HG02840 (cell line): ENCODE measurements at regions not wholly inside any gene's neighbourhood (a gene's known extent, or its start where the extent isn't known, plus 50 kb on each side); places are given as distances from the start of the nearest gene placed in this dataset.
A peak's percentile ranks its signal among the peaks of the same experiment; 100 is the strongest.

Experiments used
- ATAC-seq: cut with Tn5 transposase; IDR thresholded peaks from one replicate; pipeline ENCODE4 v1.9.1; 2021; ENCODE audit warnings: mild to moderate bottlenecking, moderate library complexity, moderate number of reproducible peaks; ENCODE audit not compliant: unreplicated experiment, low FRiP score

GRCh38 chr2:128467321-128467969 is 148.8 kb upstream of the HS6ST1 start:
- no peak for ATAC-seq

DNA sequence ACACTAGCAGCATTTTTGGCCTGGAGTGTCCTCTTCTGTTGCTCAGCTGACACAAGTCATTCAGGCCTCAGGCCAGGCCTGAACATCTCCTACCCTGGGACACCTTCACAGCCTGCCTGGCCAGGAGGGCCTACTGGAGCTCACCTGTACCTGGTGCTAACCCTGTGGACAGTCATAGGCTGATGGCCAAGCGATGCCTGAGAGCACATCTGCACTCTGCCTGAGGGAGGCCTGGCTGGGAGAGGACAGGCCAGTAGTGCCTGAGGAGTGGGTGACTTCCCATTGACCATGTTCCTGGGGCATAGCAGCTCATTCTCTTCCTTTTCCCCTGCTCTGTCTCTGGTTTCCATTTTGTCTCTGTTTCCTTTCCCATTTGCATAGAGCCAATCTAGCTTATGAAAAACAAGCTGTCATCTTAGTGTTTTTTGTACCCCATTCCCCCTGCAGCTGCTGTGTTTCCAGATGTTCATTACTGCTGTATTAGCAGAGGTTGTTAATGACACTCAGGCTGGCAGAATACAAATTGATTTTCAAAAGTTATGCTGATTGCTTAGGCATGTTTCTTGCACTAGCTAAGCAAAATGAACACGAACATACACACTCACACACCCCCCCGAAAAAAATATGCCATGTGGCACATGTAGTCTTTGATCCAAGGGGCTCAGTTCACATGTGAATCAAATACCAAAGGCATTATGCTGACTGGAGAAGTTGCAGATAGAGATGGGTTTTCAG is 149.7 kb upstream of the HS6ST1 start:
- no peak for ATAC-seq

GRCh38 chr2:128469203-128469602 is 150.5 kb upstream of the HS6ST1 start:
- no peak for ATAC-seq

DNA sequence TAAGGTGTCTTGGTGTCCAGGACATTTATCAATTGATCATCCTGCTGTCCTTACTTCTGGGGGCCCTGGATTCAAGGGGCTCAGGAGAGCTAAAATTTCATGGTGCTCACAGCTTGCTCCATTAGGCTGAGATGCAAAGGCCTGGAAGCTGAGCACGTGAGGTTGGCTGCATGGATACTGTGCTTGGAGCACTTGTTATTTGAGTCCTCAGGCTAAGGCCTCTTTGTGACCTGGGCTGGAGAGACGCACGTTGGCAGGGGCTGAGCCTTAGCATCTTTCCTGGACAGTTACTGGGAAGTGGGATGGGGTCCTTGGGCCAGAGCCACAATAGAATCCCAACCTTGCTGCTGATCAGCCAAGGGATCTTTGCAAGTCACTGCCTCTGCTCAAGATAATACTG is 151.2 kb upstream of the HS6ST1 start:
- no peak for ATAC-seq

DNA sequence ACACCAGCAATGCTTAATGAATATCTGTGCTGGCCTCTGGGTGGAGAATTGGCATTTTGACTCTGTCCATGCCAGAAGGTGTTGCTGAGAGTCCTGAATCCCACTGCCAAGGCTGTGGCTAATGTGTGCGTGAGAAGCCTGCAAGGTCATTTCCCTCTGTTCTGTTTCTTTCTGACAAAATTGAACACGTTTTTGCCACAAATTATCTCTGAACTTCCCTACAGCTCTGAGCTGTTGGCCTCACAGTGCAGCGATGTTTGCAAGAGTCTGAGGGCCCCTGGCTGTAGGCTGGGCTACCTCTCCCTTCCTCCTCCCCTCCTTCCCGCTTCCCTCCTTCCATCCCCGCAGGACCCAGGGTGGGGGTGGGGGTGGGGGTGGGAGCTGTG is 154.1 kb upstream of the HS6ST1 start:
- ATAC-seq = peak; percentile 24

DNA sequence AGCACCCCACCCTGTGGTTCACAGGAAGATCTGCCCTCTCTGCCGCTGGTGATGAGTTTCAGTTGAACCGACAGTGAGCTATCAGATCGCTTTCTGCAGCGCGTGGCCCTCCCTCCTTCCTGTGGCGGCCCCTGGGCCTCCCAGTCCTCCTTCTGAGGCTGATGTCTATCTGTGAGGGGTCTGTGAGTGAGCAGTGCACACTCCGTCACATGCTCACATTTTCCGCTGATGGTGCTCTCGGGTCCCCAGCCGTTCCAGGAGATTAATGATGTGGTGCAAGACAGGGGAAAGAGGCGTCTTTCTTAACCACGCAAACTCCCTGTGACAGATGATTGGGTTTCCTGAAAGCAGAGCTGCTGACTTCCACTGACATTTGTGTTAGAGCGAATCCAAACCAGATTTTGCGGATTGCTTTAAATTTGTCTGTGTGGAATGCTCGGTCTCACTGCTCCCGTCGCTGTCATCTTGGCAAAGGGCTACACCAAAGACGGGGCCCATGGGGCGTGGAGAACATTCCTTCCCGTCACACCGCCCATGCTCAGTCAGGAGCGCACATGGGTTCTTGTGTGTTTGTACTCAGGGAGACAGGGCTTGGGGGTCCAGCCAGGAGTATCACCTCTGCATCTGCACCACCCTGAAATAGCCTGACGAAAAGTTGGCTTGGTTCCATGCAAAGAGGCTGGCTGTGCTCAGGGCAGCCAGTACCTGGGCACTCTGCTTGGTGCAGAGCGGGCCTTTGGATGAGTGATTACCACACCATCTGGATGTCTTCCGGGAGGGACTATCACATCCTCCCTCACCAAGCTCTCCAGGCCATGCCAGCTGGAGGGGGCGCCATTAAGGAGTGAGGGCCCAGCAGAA is 154.7 kb upstream of the HS6ST1 start:
- ATAC-seq = peak; percentile 73

DNA sequence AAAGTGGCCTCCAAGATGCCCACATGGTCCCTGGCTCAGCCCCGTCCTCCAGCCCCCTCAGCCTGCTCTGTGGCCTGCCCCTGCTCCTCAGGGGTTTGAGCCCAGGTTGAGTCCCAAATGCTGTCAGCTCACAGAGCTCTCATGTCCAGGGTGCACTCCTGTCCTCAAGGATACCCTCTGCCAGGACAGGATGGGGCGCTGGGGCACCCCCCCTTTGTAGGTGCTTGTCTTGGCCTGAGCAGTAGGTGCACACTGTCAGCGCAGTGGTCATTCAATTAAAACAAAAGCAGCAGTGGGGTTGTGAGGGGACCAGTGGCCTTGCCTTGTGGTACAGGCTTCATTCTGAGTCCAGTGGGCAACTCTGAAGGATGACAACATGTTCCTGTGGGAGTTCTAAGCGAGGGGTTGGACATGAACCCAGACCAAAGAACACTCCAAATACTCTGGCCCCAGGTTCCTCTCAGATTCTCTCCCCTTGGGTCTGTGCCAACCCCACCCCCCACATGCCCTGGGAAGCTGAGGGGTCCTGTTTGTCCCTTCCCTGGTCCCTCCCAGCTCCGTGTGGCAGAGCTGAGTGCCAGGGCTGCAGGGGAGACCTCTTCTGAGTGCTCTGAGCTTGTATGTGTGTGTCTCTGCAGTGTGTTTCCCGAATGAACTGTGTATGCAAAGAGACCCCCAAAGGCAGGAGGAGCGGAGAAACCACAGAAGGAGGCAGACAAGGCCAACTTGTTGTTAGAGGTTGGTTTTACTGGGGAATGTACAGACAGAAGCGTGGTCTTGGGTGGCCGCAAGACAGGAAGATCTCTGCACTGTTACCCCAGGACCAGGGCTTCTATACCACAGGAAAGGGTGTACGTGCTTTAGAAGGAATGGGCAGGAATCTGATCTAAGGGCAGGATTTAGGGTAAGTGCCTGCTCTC is 155.6 kb upstream of the HS6ST1 start:
- ATAC-seq = no peak

DNA sequence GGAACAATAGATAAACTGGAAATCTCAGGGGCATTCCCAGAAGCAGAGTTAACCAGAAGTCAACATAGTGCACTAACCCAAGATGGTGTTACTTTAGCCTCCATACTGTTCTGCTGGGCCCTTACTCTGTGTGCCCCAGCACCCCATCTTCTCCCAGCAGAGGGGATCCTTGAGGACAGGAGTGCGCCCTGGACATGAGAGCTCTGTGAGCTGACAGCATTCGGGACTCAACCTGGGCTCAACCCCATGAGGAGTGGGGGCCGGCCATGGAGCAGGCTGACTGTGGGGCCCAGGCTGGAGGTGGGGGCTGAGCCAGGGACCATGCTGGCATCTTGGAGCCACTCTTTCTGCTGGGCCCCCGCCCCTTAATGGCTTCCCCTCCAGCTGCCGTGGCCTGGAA is 156.3 kb upstream of the HS6ST1 start:
- ATAC-seq = no peak

DNA sequence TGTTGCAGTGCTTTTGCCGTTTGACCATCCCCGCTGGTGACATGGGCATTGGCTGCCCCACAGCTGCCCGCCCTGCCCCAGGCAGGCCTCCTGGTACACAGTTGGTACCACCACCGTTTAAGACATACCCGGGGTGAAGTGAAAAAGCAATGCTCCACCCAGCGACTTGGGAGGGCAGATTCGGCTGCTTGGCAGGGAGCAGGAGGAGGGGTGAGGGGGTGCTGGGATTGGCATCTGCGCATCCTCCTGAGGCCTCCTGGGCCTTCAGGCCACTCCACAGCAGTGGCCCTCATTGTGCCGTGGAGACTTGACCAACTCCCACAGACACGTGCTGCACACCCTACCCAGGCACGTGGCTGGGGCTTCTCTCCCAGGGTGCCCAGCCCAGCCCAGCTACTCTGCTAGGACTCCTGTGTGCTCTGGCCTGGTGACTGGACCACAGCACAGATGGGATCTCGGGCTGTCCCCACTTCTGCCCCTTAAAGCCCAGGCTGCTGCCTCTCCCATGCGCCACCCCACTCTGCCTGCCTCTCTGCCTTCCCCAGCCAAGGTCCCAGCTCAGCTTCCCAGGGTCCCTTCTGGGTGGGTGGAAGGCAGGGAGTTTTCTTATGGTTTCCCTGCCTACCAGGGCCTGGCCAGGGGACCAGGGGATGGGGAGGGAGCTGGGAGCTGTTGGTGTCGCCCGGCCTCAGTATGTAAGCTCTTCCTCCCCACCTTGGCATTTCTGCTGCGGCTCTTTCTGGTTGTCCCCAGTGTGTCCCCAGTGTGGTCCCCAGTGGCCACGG is 157.0 kb upstream of the HS6ST1 start:
- ATAC-seq = no peak

GRCh38 chr2:128477026-128477820 is 158.6 kb upstream of the HS6ST1 start:
- ATAC-seq = no peak

GRCh38 chr2:128477891-128478290 is 159.2 kb upstream of the HS6ST1 start:
- no peak for ATAC-seq

DNA sequence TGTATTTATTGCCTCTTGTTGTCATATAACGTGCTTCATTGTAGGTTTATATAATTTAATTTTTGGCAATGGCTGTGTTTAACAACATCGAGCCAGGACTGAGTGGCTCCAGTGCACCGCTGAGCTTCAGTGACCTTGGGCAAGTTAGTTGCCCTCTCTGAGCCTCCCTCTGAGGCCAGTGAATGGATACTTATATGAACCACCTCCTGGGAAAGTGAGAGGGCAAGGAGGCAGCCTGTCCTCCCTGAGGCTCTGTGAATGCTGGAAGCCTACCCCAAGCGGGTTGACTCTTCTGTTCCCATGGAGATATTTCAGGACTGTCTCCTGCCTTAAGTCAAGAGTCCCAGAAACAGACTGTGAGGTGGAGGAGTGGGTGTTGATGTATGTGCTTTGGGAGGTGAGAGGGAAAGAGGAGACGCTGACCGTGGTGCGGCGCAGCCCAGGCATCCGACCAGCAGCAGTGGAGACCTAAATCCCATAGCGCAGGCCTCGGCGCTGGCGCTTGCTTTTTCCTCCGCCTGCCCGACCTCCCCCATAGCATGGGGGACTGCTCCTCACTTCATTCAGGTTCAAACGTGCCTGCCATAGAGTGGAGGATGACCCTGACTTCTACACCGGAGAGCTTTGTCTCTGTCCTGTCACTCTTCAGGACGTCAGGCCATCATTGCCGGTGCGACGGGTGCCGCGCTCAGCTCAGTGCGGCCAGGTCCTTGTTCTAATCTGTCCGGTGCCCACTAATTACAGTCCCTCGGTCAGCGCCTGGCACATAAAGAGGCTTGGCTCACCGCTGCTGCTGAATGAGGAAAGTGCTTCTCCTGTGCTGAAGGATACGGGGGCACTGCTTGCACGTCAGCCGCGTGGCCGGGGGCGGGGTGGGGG is 167.3 kb upstream of the HS6ST1 start:
- no peak for ATAC-seq

DNA sequence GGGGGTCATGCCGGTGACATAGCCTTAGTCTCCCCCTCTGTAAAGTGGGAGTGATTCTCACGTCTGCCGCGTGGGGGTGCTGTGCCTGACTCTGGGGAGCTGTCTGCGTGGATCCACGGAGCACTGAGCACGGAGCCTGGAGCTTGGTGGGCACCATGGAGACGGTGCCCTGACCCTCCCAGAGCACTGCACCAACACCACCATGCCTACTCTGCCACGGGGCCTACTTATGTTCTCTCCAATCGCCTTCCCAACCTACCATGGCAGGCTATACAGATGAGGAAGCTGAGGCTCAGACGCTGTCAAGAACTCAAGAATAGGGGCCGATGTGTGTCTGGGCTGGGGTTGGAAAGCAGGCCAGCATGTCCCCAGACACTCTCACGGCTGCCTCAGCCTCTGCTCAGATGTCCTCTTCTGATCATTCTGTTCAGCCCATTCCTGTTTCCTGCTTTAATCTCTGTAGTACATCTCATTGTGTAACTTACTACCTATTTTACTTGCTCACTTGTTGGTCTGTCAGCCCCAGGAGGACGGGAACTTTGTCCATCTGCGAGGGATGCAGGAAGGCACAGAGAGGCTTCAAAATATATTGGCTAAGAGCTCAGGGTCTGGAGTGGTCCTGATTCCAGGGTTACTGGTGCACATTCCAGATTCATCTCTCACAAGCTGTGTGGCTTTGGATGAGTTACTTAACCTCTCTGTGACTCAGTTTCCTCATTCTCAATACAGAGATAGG is 168.1 kb upstream of the HS6ST1 start:
- no peak for ATAC-seq

DNA sequence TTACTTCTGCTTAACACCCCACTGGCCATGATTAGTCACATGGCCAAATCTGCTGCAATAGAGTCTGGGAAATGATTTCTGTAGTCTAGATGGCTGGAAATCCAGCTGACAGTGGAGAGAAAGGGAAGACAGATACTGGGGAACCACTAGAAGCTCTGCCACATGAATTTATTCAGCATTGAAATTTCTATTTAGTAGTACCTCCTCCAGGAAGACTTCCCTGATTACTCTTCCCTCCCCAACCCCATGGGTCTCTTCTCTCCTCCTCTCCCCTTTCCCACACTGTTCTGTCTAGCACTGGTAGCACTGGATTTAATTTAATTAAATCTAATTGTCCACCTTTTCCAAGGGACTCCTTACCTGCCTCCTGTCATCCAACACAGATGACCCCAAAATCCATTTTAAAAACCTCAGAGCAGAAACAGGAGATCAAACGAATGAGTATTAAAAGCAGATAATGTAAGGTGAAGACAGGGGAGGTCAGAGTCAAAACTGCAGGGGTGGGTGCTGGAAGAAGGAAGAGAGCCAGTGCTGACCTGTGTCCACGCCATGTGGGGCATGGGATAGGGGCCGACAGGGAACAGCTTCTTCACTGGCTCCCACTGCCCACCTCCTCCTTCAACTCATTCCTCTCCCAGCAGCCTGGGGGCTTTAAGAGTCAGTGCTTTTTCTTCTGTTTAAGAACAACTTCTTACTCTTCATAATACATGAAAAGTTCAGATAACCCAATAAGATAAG is 169.2 kb upstream of the HS6ST1 start:
- no peak for ATAC-seq

GRCh38 chr2:128488434-128488833 is 169.8 kb upstream of the HS6ST1 start:
- ATAC-seq = no peak

DNA sequence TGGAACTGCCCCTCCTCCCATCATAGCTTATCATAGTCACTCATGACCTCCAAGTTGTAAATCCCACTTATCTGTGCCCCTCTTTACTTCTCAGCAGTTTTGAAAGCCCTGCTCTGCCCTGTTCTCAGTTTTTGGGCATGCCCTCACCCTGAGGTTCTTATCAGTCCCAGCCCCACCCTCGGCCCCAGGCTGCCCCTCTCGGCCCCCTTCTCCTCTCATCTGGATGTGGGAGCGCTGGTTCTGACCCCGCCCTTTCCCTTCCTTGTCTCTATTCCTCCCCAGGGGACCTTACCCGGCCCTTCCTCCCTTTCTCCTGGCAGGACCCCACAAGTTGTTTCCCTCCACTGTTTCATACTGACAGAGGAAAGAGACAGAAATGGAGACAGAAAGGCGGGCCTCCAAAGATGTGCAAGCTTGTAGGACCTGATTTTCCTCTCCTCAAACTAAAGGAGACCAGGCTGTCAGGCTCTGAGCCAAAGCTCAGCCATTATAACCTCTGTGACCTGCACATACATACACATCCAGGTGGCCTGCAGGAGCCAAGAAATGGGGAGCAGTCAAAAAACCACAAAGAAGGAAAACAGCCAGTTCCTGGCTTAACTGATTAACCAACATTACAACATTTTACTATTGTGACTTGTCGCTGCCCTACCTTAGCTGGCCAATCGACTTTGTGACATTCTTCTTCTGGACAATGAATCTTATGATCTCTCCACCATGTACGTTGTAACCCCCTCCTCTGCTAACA is 171.0 kb upstream of the HS6ST1 start:
- ATAC-seq = no peak
